Testis (tissue), 2 donors: ENCODE measurements at regions not wholly inside any gene's neighbourhood (a gene's known extent, or its start where the extent isn't known, plus 50 kb on each side); places are given as distances from the start of the nearest gene placed in this dataset.

ENCODE experiments used
- POLR2A ChIP-seq: fragments of 450-650 bp; IDR thresholded peaks from one replicate; pipeline ENCODE4 v1.6.1; 2017; ENCODE audit warnings: antibody characterized with exemption, mild to moderate bottlenecking, moderate library complexity
- TF ChIP-seq, protein P1 (sequence below), 3 experiments: fragments of 450-650 bp in 2 of 3; fragments of 200-600 bp in 1 of 3; sonication (generic) in 1 of 3; IDR thresholded peaks; one replicate each; pipeline ENCODE4 v1.5.1; 2016 to 2019; ENCODE audit warnings: antibody characterized with exemption in 3 of 3, mild to moderate bottlenecking in 2 of 3, moderate library complexity in 1 of 3

GRCh38 chr18:22297008-22297407 is 120.7 kb downstream of the CTAGE1 start:
- TF ChIP-seq, protein P1, sequence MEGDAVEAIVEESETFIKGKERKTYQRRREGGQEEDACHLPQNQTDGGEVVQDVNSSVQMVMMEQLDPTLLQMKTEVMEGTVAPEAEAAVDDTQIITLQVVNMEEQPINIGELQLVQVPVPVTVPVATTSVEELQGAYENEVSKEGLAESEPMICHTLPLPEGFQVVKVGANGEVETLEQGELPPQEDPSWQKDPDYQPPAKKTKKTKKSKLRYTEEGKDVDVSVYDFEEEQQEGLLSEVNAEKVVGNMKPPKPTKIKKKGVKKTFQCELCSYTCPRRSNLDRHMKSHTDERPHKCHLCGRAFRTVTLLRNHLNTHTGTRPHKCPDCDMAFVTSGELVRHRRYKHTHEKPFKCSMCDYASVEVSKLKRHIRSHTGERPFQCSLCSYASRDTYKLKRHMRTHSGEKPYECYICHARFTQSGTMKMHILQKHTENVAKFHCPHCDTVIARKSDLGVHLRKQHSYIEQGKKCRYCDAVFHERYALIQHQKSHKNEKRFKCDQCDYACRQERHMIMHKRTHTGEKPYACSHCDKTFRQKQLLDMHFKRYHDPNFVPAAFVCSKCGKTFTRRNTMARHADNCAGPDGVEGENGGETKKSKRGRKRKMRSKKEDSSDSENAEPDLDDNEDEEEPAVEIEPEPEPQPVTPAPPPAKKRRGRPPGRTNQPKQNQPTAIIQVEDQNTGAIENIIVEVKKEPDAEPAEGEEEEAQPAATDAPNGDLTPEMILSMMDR (IDR thresholded peaks at IDR 0.05): no peak
- no peak for TF ChIP-seq POLR2A
